A549 (cell line): ENCODE measurements at regions not wholly inside any gene's neighbourhood (a gene's known extent, or its start where the extent isn't known, plus 50 kb on each side); places are given as distances from the start of the nearest gene placed in this dataset.

ENCODE experiments used
- EP300 ChIP-seq, 2 experiments: fragments of >200 bp; sonication (Bioruptor Twin); formaldehyde crosslinking; IDR thresholded peaks; 2 replicates in 1 of 2; 3 replicates in 1 of 2; pipeline ENCODE4 v1.6.1; 2016 to 2017
- ESRRA ChIP-seq: fragments of 150-350 bp; IDR thresholded peaks from 2 replicates; pipeline ENCODE4 v1.6.1; 2014; ENCODE audit warnings: mild to moderate bottlenecking, low read length, borderline replicate concordance
- FOSB ChIP-seq: fragments of 250-450 bp; sonication (Bioruptor Pico); IDR thresholded peaks from 2 replicates; pipeline ENCODE4 v1.5.0; 2020; ENCODE audit warnings: mild to moderate bottlenecking, moderate library complexity
- MYC ChIP-seq: IDR thresholded peaks from 2 replicates; pipeline ENCODE4 v1.6.1; 2012; ENCODE audit warnings: mild to moderate bottlenecking, inconsistent platforms, low read length, improper control_type of control experiment, borderline replicate concordance
- POLR2A ChIP-seq: IDR thresholded peaks from 2 replicates; pipeline ENCODE4 v1.6.1; 2012; ENCODE audit warnings: mild to moderate bottlenecking, low read length
- ZNF302 ChIP-seq: fragments of 250-450 bp; sonication (Bioruptor Pico); IDR thresholded peaks from 2 replicates; pipeline ENCODE4 v1.9.0; 2021; ENCODE audit warnings: inconsistent platforms, mild to moderate bottlenecking, moderate library complexity
- TF ChIP-seq, protein P1 (sequence below): fragments of >200 bp; sonication (Bioruptor Twin); formaldehyde crosslinking; IDR thresholded peaks from 3 replicates; pipeline ENCODE4 v1.5.1; 2016
- TF ChIP-seq, protein P2 (sequence below): fragments of 250-450 bp; sonication (Bioruptor Pico); IDR thresholded peaks from 2 replicates; pipeline ENCODE4 v1.5.0; 2021; ENCODE audit warnings: mild to moderate bottlenecking, moderate library complexity, borderline replicate concordance
- TF ChIP-seq, protein P3 (sequence below): fragments of 200-600 bp; sonication (generic); IDR thresholded peaks from 2 replicates; pipeline ENCODE4 v1.6.1; 2016; ENCODE audit warnings: antibody characterized with exemption, mild to moderate bottlenecking, moderate library complexity
- TF ChIP-seq, protein P4 (sequence below): fragments of 150-350 bp; IDR thresholded peaks from 2 replicates; pipeline ENCODE4 v1.6.1; 2014; ENCODE audit warnings: low read depth, mild to moderate bottlenecking, low read length

DNA sequence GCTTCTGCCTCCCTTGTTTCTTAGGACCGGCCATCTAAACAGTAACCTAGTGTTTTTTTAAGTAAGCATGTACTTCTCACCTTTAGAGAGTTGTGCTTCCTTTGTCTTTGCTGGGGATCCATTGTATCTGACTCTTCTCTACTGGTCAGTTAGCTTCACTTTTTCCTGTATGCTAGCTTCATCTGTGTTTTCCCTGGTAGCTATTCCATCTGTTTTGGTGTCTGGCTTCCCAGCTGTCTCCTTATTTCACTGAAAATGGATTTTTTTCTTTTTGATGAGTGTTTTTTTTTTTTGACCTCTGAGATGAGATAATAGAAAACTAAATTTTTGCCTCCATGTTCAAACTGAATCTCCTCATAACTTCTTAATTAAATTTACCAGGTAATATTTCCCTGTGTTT, 637.0 kb upstream of the SLC10A2 start:
- TF ChIP-seq, protein P1, sequence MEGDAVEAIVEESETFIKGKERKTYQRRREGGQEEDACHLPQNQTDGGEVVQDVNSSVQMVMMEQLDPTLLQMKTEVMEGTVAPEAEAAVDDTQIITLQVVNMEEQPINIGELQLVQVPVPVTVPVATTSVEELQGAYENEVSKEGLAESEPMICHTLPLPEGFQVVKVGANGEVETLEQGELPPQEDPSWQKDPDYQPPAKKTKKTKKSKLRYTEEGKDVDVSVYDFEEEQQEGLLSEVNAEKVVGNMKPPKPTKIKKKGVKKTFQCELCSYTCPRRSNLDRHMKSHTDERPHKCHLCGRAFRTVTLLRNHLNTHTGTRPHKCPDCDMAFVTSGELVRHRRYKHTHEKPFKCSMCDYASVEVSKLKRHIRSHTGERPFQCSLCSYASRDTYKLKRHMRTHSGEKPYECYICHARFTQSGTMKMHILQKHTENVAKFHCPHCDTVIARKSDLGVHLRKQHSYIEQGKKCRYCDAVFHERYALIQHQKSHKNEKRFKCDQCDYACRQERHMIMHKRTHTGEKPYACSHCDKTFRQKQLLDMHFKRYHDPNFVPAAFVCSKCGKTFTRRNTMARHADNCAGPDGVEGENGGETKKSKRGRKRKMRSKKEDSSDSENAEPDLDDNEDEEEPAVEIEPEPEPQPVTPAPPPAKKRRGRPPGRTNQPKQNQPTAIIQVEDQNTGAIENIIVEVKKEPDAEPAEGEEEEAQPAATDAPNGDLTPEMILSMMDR, result no peak
- TF ChIP-seq POLR2A (no peak), ESRRA (no peak), MYC (no peak), EP300 (IDR thresholded peaks at IDR 0.05) (no peak), ZNF302 (no peak), FOSB (CRISPR knock-in tag) (no peak)
- TF ChIP-seq, protein P2, sequence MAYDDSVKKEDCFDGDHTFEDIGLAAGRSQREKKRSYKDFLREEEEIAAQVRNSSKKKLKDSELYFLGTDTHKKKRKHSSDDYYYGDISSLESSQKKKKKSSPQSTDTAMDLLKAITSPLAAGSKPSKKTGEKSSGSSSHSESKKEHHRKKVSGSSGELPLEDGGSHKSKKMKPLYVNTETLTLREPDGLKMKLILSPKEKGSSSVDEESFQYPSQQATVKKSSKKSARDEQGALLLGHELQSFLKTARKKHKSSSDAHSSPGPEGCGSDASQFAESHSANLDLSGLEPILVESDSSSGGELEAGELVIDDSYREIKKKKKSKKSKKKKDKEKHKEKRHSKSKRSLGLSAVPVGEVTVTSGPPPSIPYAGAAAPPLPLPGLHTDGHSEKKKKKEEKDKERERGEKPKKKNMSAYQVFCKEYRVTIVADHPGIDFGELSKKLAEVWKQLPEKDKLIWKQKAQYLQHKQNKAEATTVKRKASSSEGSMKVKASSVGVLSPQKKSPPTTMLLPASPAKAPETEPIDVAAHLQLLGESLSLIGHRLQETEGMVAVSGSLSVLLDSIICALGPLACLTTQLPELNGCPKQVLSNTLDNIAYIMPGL (CRISPR knock-in tag), result no peak
- TF ChIP-seq, protein P3, sequence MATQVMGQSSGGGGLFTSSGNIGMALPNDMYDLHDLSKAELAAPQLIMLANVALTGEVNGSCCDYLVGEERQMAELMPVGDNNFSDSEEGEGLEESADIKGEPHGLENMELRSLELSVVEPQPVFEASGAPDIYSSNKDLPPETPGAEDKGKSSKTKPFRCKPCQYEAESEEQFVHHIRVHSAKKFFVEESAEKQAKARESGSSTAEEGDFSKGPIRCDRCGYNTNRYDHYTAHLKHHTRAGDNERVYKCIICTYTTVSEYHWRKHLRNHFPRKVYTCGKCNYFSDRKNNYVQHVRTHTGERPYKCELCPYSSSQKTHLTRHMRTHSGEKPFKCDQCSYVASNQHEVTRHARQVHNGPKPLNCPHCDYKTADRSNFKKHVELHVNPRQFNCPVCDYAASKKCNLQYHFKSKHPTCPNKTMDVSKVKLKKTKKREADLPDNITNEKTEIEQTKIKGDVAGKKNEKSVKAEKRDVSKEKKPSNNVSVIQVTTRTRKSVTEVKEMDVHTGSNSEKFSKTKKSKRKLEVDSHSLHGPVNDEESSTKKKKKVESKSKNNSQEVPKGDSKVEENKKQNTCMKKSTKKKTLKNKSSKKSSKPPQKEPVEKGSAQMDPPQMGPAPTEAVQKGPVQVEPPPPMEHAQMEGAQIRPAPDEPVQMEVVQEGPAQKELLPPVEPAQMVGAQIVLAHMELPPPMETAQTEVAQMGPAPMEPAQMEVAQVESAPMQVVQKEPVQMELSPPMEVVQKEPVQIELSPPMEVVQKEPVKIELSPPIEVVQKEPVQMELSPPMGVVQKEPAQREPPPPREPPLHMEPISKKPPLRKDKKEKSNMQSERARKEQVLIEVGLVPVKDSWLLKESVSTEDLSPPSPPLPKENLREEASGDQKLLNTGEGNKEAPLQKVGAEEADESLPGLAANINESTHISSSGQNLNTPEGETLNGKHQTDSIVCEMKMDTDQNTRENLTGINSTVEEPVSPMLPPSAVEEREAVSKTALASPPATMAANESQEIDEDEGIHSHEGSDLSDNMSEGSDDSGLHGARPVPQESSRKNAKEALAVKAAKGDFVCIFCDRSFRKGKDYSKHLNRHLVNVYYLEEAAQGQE, result no peak
- TF ChIP-seq, protein P4, sequence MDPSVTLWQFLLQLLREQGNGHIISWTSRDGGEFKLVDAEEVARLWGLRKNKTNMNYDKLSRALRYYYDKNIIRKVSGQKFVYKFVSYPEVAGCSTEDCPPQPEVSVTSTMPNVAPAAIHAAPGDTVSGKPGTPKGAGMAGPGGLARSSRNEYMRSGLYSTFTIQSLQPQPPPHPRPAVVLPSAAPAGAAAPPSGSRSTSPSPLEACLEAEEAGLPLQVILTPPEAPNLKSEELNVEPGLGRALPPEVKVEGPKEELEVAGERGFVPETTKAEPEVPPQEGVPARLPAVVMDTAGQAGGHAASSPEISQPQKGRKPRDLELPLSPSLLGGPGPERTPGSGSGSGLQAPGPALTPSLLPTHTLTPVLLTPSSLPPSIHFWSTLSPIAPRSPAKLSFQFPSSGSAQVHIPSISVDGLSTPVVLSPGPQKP, result no peak
